Keratinocyte (primary cell): ENCODE measurements at regions not wholly inside any gene's neighbourhood (a gene's known extent, or its start where the extent isn't known, plus 50 kb on each side); places are given as distances from the start of the nearest gene placed in this dataset.

Source experiments
- DNase-seq: peaks from one replicate; pipeline ENCODE4 v3.0.0-alpha.2; 2011; ENCODE audit warnings: low read depth, missing footprints, low spot score
- FAIRE-seq: peaks from 2 replicates; lab custom pipeline; 2011; peaks lifted over from hg19 to GRCh38; lab: Jason Lieb, UNC
- H2AFZ ChIP-seq: 2 replicates; pipeline ENCODE4 v1.6.0; 2012; ENCODE audit warnings: low read length, control low read depth, inconsistent platforms; ENCODE audit not compliant: control insufficient read depth
- H3K27ac ChIP-seq: 2 replicates; pipeline ENCODE4 v1.5.1; 2011; ENCODE audit warnings: low read length; ENCODE audit not compliant: control insufficient read depth, insufficient read depth
- H3K27me3 ChIP-seq: 3 replicates; pipeline ENCODE4 v1.6.0; 2011; ENCODE audit warnings: low read length; ENCODE audit not compliant: control insufficient read depth, insufficient read depth; ENCODE audit errors: extremely low read depth
- H3K36me3 ChIP-seq, 2 experiments: 2 replicates in 1 of 2; 3 replicates in 1 of 2; pipeline ENCODE4 v1.5.1; 2011; ENCODE audit warnings: low read length in 2 of 2, mild to moderate bottlenecking in 1 of 2; ENCODE audit not compliant: control insufficient read depth in 2 of 2, insufficient read depth in 2 of 2; ENCODE audit errors: extremely low read depth in 1 of 2
- H3K4me1 ChIP-seq: 3 replicates; pipeline ENCODE4 v1.5.1; 2011; ENCODE audit warnings: low read length; ENCODE audit not compliant: control insufficient read depth, insufficient read depth; ENCODE audit errors: extremely low read depth
- H3K4me2 ChIP-seq: 3 replicates; pipeline ENCODE4 v1.6.0; 2011; ENCODE audit warnings: low read depth, low read length; ENCODE audit not compliant: control insufficient read depth, insufficient read depth; ENCODE audit errors: extremely low read depth
- H3K4me3 ChIP-seq, 3 experiments: fragments of 200-600 bp in 1 of 3; sonication (generic) in 1 of 3; 2 replicates in 2 of 3; 3 replicates in 1 of 3; pipeline ENCODE4 v1.5.1; 2011 to 2016; ENCODE audit warnings: low read length in 3 of 3, mild to moderate bottlenecking in 3 of 3, control low read depth in 2 of 3, inconsistent platforms in 1 of 3, low read depth in 1 of 3, mixed read lengths in 1 of 3, mixed run types in 1 of 3, moderate library complexity in 1 of 3; ENCODE audit not compliant: control insufficient read depth in 2 of 3, insufficient read depth in 2 of 3; ENCODE audit errors: extremely low read depth in 1 of 3
- H3K79me2 ChIP-seq: 2 replicates; pipeline ENCODE4 v1.6.0; 2012; ENCODE audit warnings: low read length; ENCODE audit not compliant: control insufficient read depth, insufficient read depth
- H3K9ac ChIP-seq: 3 replicates; pipeline ENCODE4 v1.6.0; 2011; ENCODE audit warnings: low read length; ENCODE audit not compliant: control insufficient read depth, insufficient read depth; ENCODE audit errors: extremely low read depth
- H3K9me1 ChIP-seq: 3 replicates; pipeline ENCODE4 v1.6.0; 2011; ENCODE audit warnings: low read length; ENCODE audit not compliant: control insufficient read depth, insufficient read depth; ENCODE audit errors: extremely low read depth
- H3K9me3 ChIP-seq: 2 replicates; pipeline ENCODE4 v1.5.1; 2012; ENCODE audit warnings: low read depth, low read length; ENCODE audit not compliant: control insufficient read depth
- H4K20me1 ChIP-seq: 3 replicates; pipeline ENCODE4 v1.6.0; 2011; ENCODE audit warnings: low read length; ENCODE audit not compliant: control insufficient read depth, insufficient read depth; ENCODE audit errors: extremely low read depth
- CTCF ChIP-seq, 3 experiments: IDR thresholded peaks in 1 of 3; conservative IDR thresholded peaks in 1 of 3; optimal IDR thresholded peaks in 1 of 3; 2 replicates in 2 of 3; 3 replicates in 1 of 3; pipeline versions ENCODE3 to v1.5.1; 2011; ENCODE audit warnings: low read length in 3 of 3, mild to moderate bottlenecking in 3 of 3, moderate library complexity in 2 of 3, control low read depth in 1 of 3, inconsistent platforms in 1 of 3; ENCODE audit not compliant: insufficient read depth in 2 of 3; ENCODE audit errors: extremely low read depth in 1 of 3
- EZH2 ChIP-seq: IDR thresholded peaks from one replicate; pipeline ENCODE4 v1.6.1; 2012; ENCODE audit warnings: inconsistent platforms, mild to moderate bottlenecking, low read length, moderate library complexity
- dilution Hi-C: fragments of 300-500 bp; cut with MboI; formaldehyde crosslinking; loops from one replicate; pipeline ENCODE4 v1.7.0; 2020; ENCODE audit warnings: low sequenced_read_pairs; ENCODE audit not compliant: extremely low pct_ligation_motif_present

GRCh38 chr1:55716151-55716550, 501.0 kb upstream of the USP24 start:
- H3K9me3 ChIP-seq = no peaks in the 10 kb centered on the region
- no peaks in the 10 kb centered on the region for H3K79me2 ChIP-seq
- dilution Hi-C loops = no loop called here
- no peaks in the 10 kb centered on the region for H3K36me3 ChIP-seq
- FAIRE-seq (no peak), DNase-seq (no peak)
- no peak overlapping the region for H3K9ac ChIP-seq
- TF ChIP-seq CTCF (optimal IDR thresholded peaks at IDR 0.05 in 1 of 3, IDR thresholded peaks at IDR 0.05 in 1 of 3, conservative IDR thresholded peaks at IDR 0.05 in 1 of 3; ENCODE audit: extremely low read depth in 1 of 3, insufficient read depth in 2 of 3, low read length in 3 of 3) (no peak), EZH2 (no peak)
- no peaks in the 10 kb centered on the region for H3K9me1 ChIP-seq
- H3K4me3 ChIP-seq = no peak overlapping the region
- H3K4me2 ChIP-seq = no peak overlapping the region
- no peaks in the 10 kb centered on the region for H4K20me1 ChIP-seq
- H3K27ac ChIP-seq = no peak overlapping the region
- no peak overlapping the region for H2AFZ ChIP-seq
- H3K4me1 ChIP-seq = no peaks in the 10 kb centered on the region
- H3K27me3 ChIP-seq = no peaks in the 10 kb centered on the region

- Histone ChIP-seq H3K9me3 (no peaks in the 10 kb centered on the region), H3K4me1 (no peaks in the 10 kb centered on the region), H3K9me1 (no peaks in the 10 kb centered on the region), H3K9ac (no peak overlapping the region), H3K4me3 (no peak overlapping the region), H2AFZ (no peak overlapping the region), H3K36me3 (no peaks in the 10 kb centered on the region), H4K20me1 (no peaks in the 10 kb centered on the region), H3K27ac (no peak overlapping the region), H3K4me2 (no peak overlapping the region), H3K79me2 (no peaks in the 10 kb centered on the region), H3K27me3 (no peaks in the 10 kb centered on the region)
- FAIRE-seq (no peak), DNase-seq (no peak)
- dilution Hi-C loops = no loop called here
- TF ChIP-seq CTCF (optimal IDR thresholded peaks at IDR 0.05 in 1 of 3, IDR thresholded peaks at IDR 0.05 in 1 of 3, conservative IDR thresholded peaks at IDR 0.05 in 1 of 3; ENCODE audit: extremely low read depth in 1 of 3, insufficient read depth in 2 of 3, low read length in 3 of 3) (no peak), EZH2 (no peak)
These were observed 499.1 kb upstream of the USP24 start for GRCh38 chr1:55714230-55714629.
